H1 (cell line): ENCODE measurements at regions not wholly inside any gene's neighbourhood (a gene's known extent, or its start where the extent isn't known, plus 50 kb on each side); places are given as distances from the start of the nearest gene placed in this dataset.

Experiments used
- CTCF ChIA-PET: fragments of 300-600 bp; sonication (Branson Sonifier 250); formaldehyde crosslinking; loops from one replicate; lab custom pipeline; 2021; ENCODE audit not compliant: partially characterized antibody; lab: Charles Lee
- POLR2A ChIA-PET: fragments of 300-600 bp; sonication (Branson Sonifier 250); formaldehyde crosslinking; loops from one replicate; lab custom pipeline; 2021; ENCODE audit warnings: inconsistent platforms; ENCODE audit not compliant: partially characterized antibody; lab: Charles Lee
- DNase-seq, 2 experiments: peaks; one replicate each; pipeline versions ENCODE4 v3.0.0 to v3.0.0-alpha.2; 2010 to 2022; ENCODE audit warnings: low spot score in 2 of 2, low read depth in 1 of 2, mixed read lengths in 1 of 2
- FAIRE-seq: peaks from 2 replicates; lab custom pipeline; 2011; peaks lifted over from hg19 to GRCh38; lab: Jason Lieb, UNC
- H2AFZ ChIP-seq: 2 replicates; pipeline ENCODE4 v1.8.1; 2012; ENCODE audit warnings: low read length, inconsistent platforms
- H2AK5ac ChIP-seq: 2 replicates; pipeline ENCODE4 v1.6.1; 2013; ENCODE audit warnings: low read depth, low read length
- H2BK120ac ChIP-seq: replicated peaks from 2 replicates; pipeline ENCODE3; 2013; ENCODE audit warnings: low read depth, low read length, inconsistent platforms
- H2BK12ac ChIP-seq: 2 replicates; pipeline ENCODE4 v1.6.1; 2013; ENCODE audit warnings: low read depth, low read length
- H2BK15ac ChIP-seq: 2 replicates; pipeline ENCODE4 v1.6.1; 2013; ENCODE audit warnings: low read length
- H2BK20ac ChIP-seq: 2 replicates; pipeline ENCODE4 v1.6.1; 2013; ENCODE audit warnings: low read length
- H2BK5ac ChIP-seq: 2 replicates; pipeline ENCODE4 v1.6.1; 2013; ENCODE audit warnings: low read depth, low read length
- H3K14ac ChIP-seq: 2 replicates; pipeline ENCODE4 v1.6.1; 2013; ENCODE audit warnings: inconsistent platforms; ENCODE audit not compliant: insufficient read length
- H3K18ac ChIP-seq: 2 replicates; pipeline ENCODE4 v1.6.1; 2013; ENCODE audit warnings: low read length; ENCODE audit errors: extremely low read depth
- H3K23ac ChIP-seq: 2 replicates; pipeline ENCODE4 v1.6.1; 2013; ENCODE audit warnings: inconsistent platforms; ENCODE audit not compliant: insufficient read length
- H3K23me2 ChIP-seq: 2 replicates; pipeline ENCODE4 v1.6.1; 2013; ENCODE audit warnings: low read depth, low read length
- H3K27ac ChIP-seq: 2 replicates; pipeline ENCODE4 v1.6.1; 2011; ENCODE audit warnings: low read depth, low read length, inconsistent platforms
- H3K27me3 ChIP-seq, 4 experiments: replicated peaks in 1 of 4; 1 replicate in 1 of 4; 2 replicates in 3 of 4; pipeline versions ENCODE4 v1.6.1 to v1.8.1; 2011 to 2013; ENCODE audit warnings: low read length in 3 of 4, mild to moderate bottlenecking in 3 of 4, inconsistent platforms in 2 of 4, mixed read lengths in 2 of 4, moderate library complexity in 1 of 4; ENCODE audit not compliant: control insufficient read depth in 3 of 4, insufficient read depth in 3 of 4; ENCODE audit errors: extremely low read depth in 1 of 4
- H3K36me3 ChIP-seq, 4 experiments: 2 replicates each; pipeline versions ENCODE4 v1.6.1 to v1.8.1; 2011 to 2013; ENCODE audit warnings: mild to moderate bottlenecking in 4 of 4, low read length in 3 of 4, moderate library complexity in 2 of 4, control low read depth in 1 of 4, inconsistent platforms in 1 of 4; ENCODE audit not compliant: insufficient read depth in 4 of 4, control insufficient read depth in 2 of 4
- H3K4ac ChIP-seq: replicated peaks from 2 replicates; pipeline ENCODE3; 2013; ENCODE audit warnings: low read length, low read depth, mixed read lengths, inconsistent platforms; ENCODE audit not compliant: insufficient read length
- H3K4me1 ChIP-seq, 4 experiments: replicated peaks in 1 of 4; 1 replicate in 1 of 4; 2 replicates in 3 of 4; pipeline versions ENCODE4 v1.6.1 to v1.8.1; 2011 to 2013; ENCODE audit warnings: low read length in 3 of 4, inconsistent platforms in 2 of 4, mixed read lengths in 1 of 4; ENCODE audit not compliant: insufficient read depth in 4 of 4, control insufficient read depth in 3 of 4
- H3K4me2 ChIP-seq, 2 experiments: 2 replicates each; pipeline versions ENCODE4 v1.6.1 to v1.8.1; 2011 to 2013; ENCODE audit warnings: low read depth in 2 of 2, low read length in 2 of 2, control low read depth in 1 of 2, inconsistent platforms in 1 of 2, mild to moderate bottlenecking in 1 of 2; ENCODE audit not compliant: insufficient read depth in 1 of 2
- H3K4me3 ChIP-seq, 4 experiments: fragments of 200-600, 300-600 bp in 1 of 4; sonication (generic), shearing (Covaris generic), sonication (Bioruptor Twin) in 1 of 4; 2 replicates each; pipeline versions ENCODE4 v1.5.1 to v1.8.1; 2011 to 2016; ENCODE audit warnings: low read length in 4 of 4, low read depth in 3 of 4, control low read depth in 2 of 4, inconsistent platforms in 2 of 4, mild to moderate bottlenecking in 2 of 4, mixed read lengths in 1 of 4, moderate library complexity in 1 of 4; ENCODE audit not compliant: insufficient read depth in 2 of 4; ENCODE audit errors: extremely low read depth in 1 of 4
- H3K56ac ChIP-seq: replicated peaks from 2 replicates; pipeline ENCODE3; 2013; ENCODE audit warnings: low read depth, mild to moderate bottlenecking, mixed read lengths, low read length, inconsistent platforms; ENCODE audit not compliant: insufficient read length
- H3K79me1 ChIP-seq: 2 replicates; pipeline ENCODE4 v1.6.1; 2013; ENCODE audit warnings: low read depth, low read length, control low read depth
- H3K79me2 ChIP-seq, 2 experiments: 2 replicates each; pipeline versions ENCODE4 v1.6.1 to v1.8.1; 2012 to 2013; ENCODE audit warnings: low read length in 2 of 2, mild to moderate bottlenecking in 2 of 2, inconsistent platforms in 1 of 2; ENCODE audit not compliant: insufficient read depth in 2 of 2, control insufficient read depth in 1 of 2
- H3K9ac ChIP-seq, 4 experiments: replicated peaks in 1 of 4; 1 replicate in 1 of 4; 2 replicates in 3 of 4; pipeline versions ENCODE4 v1.6.1 to v1.8.1; 2011 to 2013; ENCODE audit warnings: low read depth in 3 of 4, low read length in 3 of 4, control low read depth in 2 of 4, mild to moderate bottlenecking in 2 of 4, moderate library complexity in 2 of 4, inconsistent platforms in 1 of 4; ENCODE audit errors: extremely low read depth in 1 of 4
- H3K9me3 ChIP-seq, 2 experiments: 2 replicates each; pipeline versions ENCODE4 v1.6.1 to v1.8.1; 2012 to 2013; ENCODE audit warnings: mild to moderate bottlenecking in 2 of 2, moderate library complexity in 2 of 2, control low read depth in 1 of 2, inconsistent platforms in 1 of 2, low read depth in 1 of 2, low read length in 1 of 2, mixed read lengths in 1 of 2; ENCODE audit not compliant: insufficient read depth in 2 of 2
- H4K20me1 ChIP-seq, 2 experiments: replicated peaks in 1 of 2; 2 replicates each; pipeline versions ENCODE3 to v1.8.1; 2011 to 2013; ENCODE audit warnings: inconsistent platforms in 2 of 2, low read length in 2 of 2, mild to moderate bottlenecking in 1 of 2; ENCODE audit not compliant: insufficient read depth in 2 of 2, control insufficient read depth in 1 of 2
- H4K5ac ChIP-seq: 2 replicates; pipeline ENCODE4 v1.6.1; 2013; ENCODE audit warnings: low read length, low read depth, mixed read lengths, inconsistent platforms; ENCODE audit not compliant: insufficient read length
- H4K8ac ChIP-seq: 2 replicates; pipeline ENCODE4 v1.8.0; 2013; ENCODE audit warnings: mild to moderate bottlenecking, moderate library complexity, low read length, inconsistent platforms; ENCODE audit not compliant: insufficient read depth; ENCODE audit errors: extremely low read depth
- H4K91ac ChIP-seq: replicated peaks from 2 replicates; pipeline ENCODE3; 2013; ENCODE audit warnings: low read length, mixed read lengths, inconsistent platforms; ENCODE audit not compliant: insufficient read length
- CEBPB ChIP-seq: IDR thresholded peaks from 2 replicates; pipeline ENCODE4 v1.6.1; 2012; ENCODE audit warnings: low read depth, low read length
- CTCF ChIP-seq, 3 experiments: IDR thresholded peaks; 1 replicate in 2 of 3; 2 replicates in 1 of 3; pipeline versions ENCODE4 v1.5.1 to v1.6.1; 2011; ENCODE audit warnings: low read length in 3 of 3, mild to moderate bottlenecking in 3 of 3, inconsistent platforms in 2 of 3, low read depth in 1 of 3, moderate library complexity in 1 of 3; ENCODE audit not compliant: insufficient read depth in 1 of 3; ENCODE audit errors: control extremely low read depth in 1 of 3
- EP300 ChIP-seq, 2 experiments: IDR thresholded peaks; 1 replicate in 1 of 2; 2 replicates in 1 of 2; pipeline ENCODE4 v1.6.1; 2011 to 2012; ENCODE audit warnings: low read depth in 2 of 2, low read length in 2 of 2, mild to moderate bottlenecking in 2 of 2, borderline replicate concordance in 1 of 2, inconsistent platforms in 1 of 2, moderate library complexity in 1 of 2
- RAD21 ChIP-seq, 2 experiments: IDR thresholded peaks in 1 of 2; conservative IDR thresholded peaks in 1 of 2; 2 replicates each; pipeline ENCODE4 v1.6.1; 2011; ENCODE audit warnings: low read depth in 2 of 2, low read length in 2 of 2, improper control_type of control experiment in 1 of 2, inconsistent platforms in 1 of 2, mild to moderate bottlenecking in 1 of 2, moderate library complexity in 1 of 2
- whole genome bisulfite sequencing, 2 experiments: shearing (Covaris generic) in 1 of 2; methylation state at CpG; one replicate each; pipeline versions ENCODE4 v1.1.6 to v1.1.7; 2013 to 2015; ENCODE audit warnings: low lambda C conversion rate in 2 of 2, mixed read lengths in 2 of 2, inconsistent platforms in 1 of 2, low coverage in 1 of 2, missing lambda C conversion rate in 1 of 2; ENCODE audit not compliant: insufficient replicate concordance in 2 of 2, insufficient coverage in 1 of 2, insufficient read length in 1 of 2; ENCODE audit errors: extremely low coverage in 1 of 2, missing lambda C conversion rate in 1 of 2; 5-methylcytosine and 5-hydroxymethylcytosine counted together

GRCh38 chr2:67234440-67234839 is 162.7 kb upstream of the ETAA1 start:
- H3K36me3 ChIP-seq = no peaks in the 10 kb centered on the region
- no peak overlapping the region for H4K5ac ChIP-seq
- no peak overlapping the region for H2AK5ac ChIP-seq
- no peak overlapping the region for H2BK15ac ChIP-seq
- no peaks in the 10 kb centered on the region for H3K27me3 ChIP-seq
- POLR2A ChIA-PET = interaction anchor here (0.6 kb wide), 1 partner anchor 648 kb away, joined by 3 read pairs; no protein-coding TSS in a partner anchor
- TF ChIP-seq CEBPB (peak; percentile 61; the same call in 1 of the 2 replicates), EP300 (IDR thresholded peaks at IDR 0.05; ENCODE audit: borderline replicate concordance in 1 of 2, low read depth in 2 of 2, low read length in 2 of 2) (no peak), CTCF (IDR thresholded peaks at IDR 0.05; ENCODE audit: control extremely low read depth in 1 of 3, insufficient read depth in 1 of 3, low read depth in 1 of 3, low read length in 3 of 3) (peak; percentile 38 to 86 (median 73)), RAD21 (IDR thresholded peaks at IDR 0.05 in 1 of 2, conservative IDR thresholded peaks at IDR 0.05 in 1 of 2; ENCODE audit: low read depth in 2 of 2, low read length in 2 of 2) (peak; percentile 91 to 95)
- no peak overlapping the region for H3K4me3 ChIP-seq
- H4K8ac ChIP-seq = no peak overlapping the region
- FAIRE-seq (peak; percentile 89), DNase-seq (peak in 1 of 2 experiments; percentile 9)
- H3K56ac ChIP-seq = no peak overlapping the region
- no peaks in the 10 kb centered on the region for H3K9me3 ChIP-seq
- no peak overlapping the region; the same call in 1 of the 2 replicates for H2BK12ac ChIP-seq
- H3K4me2 ChIP-seq = no peak overlapping the region
- no peak overlapping the region for H2BK120ac ChIP-seq
- no peak overlapping the region for H3K14ac ChIP-seq
- no peaks in the 10 kb centered on the region for H3K4me1 ChIP-seq
- H2BK20ac ChIP-seq = no peak overlapping the region
- no peak overlapping the region for H3K9ac ChIP-seq
- H2BK5ac ChIP-seq = no peak overlapping the region
- no peak overlapping the region for H3K4ac ChIP-seq
- H4K91ac ChIP-seq = no peak overlapping the region
- no peak overlapping the region for H2AFZ ChIP-seq
- CTCF ChIA-PET = interaction anchor here (0.6 to 2.5 kb wide), 15 partner anchors 9 to 918 kb away, joined by 3 to 9 read pairs (median 3); no protein-coding TSS in a partner anchor
- H3K23ac ChIP-seq = no peak overlapping the region
- WGBS, 2 experiments = 71% methylated on average over 3 of the region's 3 CpGs; no CpG with 5 or more reads in 1 of the 2 experiments
- H3K79me1 ChIP-seq = no peaks in the 10 kb centered on the region
- H4K20me1 ChIP-seq = no peaks in the 10 kb centered on the region
- H3K18ac ChIP-seq = no peak overlapping the region
- H3K23me2 ChIP-seq = no peaks in the 10 kb centered on the region
- no peak overlapping the region for H3K27ac ChIP-seq
- no peaks in the 10 kb centered on the region for H3K79me2 ChIP-seq
